ACC112 (cell line): ENCODE measurements at regions not wholly inside any gene's neighbourhood (a gene's known extent, or its start where the extent isn't known, plus 50 kb on each side); places are given as distances from the start of the nearest gene placed in this dataset.
"Not testable (repeated sequence)": the region's sequence is repeated elsewhere in the genome, so short reads cannot be mapped to it uniquely, and the experiment has no call there.

Experiments used
- H2AFZ ChIP-seq: fragments of 200-600 bp; sonication (generic); one replicate; pipeline ENCODE4 v1.6.0; 2017; ENCODE audit warnings: antibody characterized with exemption, low read length; ENCODE audit not compliant: unreplicated experiment
- H3K27ac ChIP-seq: fragments of 200-600 bp; sonication (generic); 2 replicates; pipeline ENCODE4 v1.5.1; 2014; ENCODE audit warnings: low read depth, mild to moderate bottlenecking, antibody characterized with exemption, low read length, moderate library complexity
- H3K27me3 ChIP-seq: fragments of 200-600 bp; sonication (generic); 2 replicates; pipeline ENCODE4 v1.6.1; 2014; ENCODE audit warnings: mild to moderate bottlenecking, antibody characterized with exemption, low read length, moderate library complexity, mixed read lengths; ENCODE audit not compliant: insufficient read depth
- H3K36me3 ChIP-seq: fragments of 200-600 bp; sonication (generic); 2 replicates; pipeline ENCODE4 v1.6.1; 2016; ENCODE audit warnings: mild to moderate bottlenecking, antibody characterized with exemption, low read length, moderate library complexity, mixed read lengths; ENCODE audit not compliant: insufficient read depth
- H3K4me1 ChIP-seq: fragments of 200-600 bp; sonication (generic); one replicate; pipeline ENCODE4 v1.6.1; 2016; ENCODE audit warnings: low read length, mixed read lengths; ENCODE audit not compliant: insufficient read depth, unreplicated experiment, control insufficient read depth
- H3K4me3 ChIP-seq: fragments of 200-600 bp; sonication (generic); 2 replicates; pipeline ENCODE4 v1.5.1; 2014; ENCODE audit warnings: mild to moderate bottlenecking, low read depth, low read length
- H3K79me2 ChIP-seq: fragments of 200-600 bp; sonication (generic); one replicate; pipeline ENCODE4 v1.6.0; 2016; ENCODE audit warnings: low read length; ENCODE audit not compliant: control insufficient read depth, unreplicated experiment, insufficient read depth

DNA sequence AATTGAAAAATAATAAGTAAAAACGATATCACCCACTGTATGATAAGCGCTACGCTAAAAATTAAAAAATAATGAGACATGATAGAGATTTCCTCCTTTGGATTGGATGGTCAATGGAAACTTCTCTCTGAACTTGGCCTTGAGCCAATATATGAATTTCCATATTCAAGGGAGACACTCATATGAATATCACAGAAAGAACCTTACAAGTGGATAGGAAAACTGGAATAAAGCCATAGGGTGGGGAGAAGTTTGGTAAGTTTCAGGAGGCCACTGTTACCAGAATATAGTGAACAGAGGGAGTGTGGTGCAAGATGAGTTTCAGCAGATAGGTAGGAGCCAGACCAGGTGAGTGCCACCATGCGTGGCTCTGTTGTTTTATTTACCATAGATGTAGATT, 147.2 kb downstream of the SEM1 start:
- H3K27ac ChIP-seq = no peak overlapping the region
- no peaks in the 10 kb centered on the region for H3K27me3 ChIP-seq
- H3K79me2 ChIP-seq = no peaks in the 10 kb centered on the region
- H2AFZ ChIP-seq = no peak overlapping the region
- H3K4me3 ChIP-seq = no peak overlapping the region
- no peaks in the 10 kb centered on the region for H3K36me3 ChIP-seq
- H3K4me1 ChIP-seq = peaks cover 3% of the 10 kb centered on the region

DNA sequence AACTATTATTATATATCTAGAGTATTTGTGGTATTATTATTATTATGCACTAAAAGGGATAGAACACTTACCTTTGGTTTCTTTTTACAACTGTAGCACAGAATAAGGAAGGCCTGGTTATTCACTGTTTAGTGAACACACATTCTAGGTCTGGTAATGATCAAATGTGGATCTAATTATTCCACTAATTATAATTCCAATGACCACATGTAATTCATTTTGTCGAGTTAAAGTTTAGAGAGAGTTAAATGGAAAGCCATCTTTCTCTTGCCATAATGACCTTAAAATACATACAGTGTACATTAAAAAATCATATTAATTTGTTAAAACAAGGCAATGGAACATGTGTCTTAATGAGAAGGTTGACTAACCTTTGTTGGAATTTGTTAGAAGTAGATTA, 147.8 kb downstream of the SEM1 start:
- H3K27ac ChIP-seq = no peak overlapping the region
- peaks cover 3% of the 10 kb centered on the region for H3K4me1 ChIP-seq
- H3K4me3 ChIP-seq = no peak overlapping the region
- H2AFZ ChIP-seq = no peak overlapping the region
- H3K79me2 ChIP-seq = no peaks in the 10 kb centered on the region
- H3K36me3 ChIP-seq = no peaks in the 10 kb centered on the region
- no peaks in the 10 kb centered on the region for H3K27me3 ChIP-seq

DNA sequence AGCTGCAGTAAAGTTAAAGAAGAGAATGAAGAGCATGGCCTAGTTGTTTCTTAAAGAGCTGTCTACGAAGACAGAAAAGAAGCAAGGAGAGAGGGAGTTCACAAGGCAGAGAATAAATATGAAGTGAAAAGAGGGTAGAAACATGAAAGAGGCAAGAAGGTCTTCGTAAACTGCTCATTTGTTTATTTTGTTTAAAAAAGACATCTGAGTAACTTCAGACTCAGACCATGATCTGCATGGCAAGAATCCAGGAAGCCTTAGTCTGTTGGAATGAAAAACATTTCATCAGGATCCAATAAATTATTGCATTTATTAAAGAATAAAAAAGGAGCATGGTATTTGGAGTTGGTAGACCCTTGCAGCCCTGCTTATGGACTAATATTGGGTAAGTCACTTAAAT, 151.1 kb downstream of the SEM1 start:
- Histone ChIP-seq H3K4me1 (peaks cover 3% of the 10 kb centered on the region), H3K27me3 (no peaks in the 10 kb centered on the region), H3K79me2 (no peaks in the 10 kb centered on the region), H3K4me3 (no peak overlapping the region), H2AFZ (no peak overlapping the region), H3K27ac (no peak overlapping the region), H3K36me3 (no peaks in the 10 kb centered on the region)

GRCh38 chr7:96558093-96558492, 151.6 kb downstream of the SEM1 start:
- Histone ChIP-seq H3K27me3 (no peaks in the 10 kb centered on the region), H3K4me1 (peaks cover 3% of the 10 kb centered on the region), H2AFZ (no peak overlapping the region), H3K79me2 (no peaks in the 10 kb centered on the region), H3K36me3 (no peaks in the 10 kb centered on the region), H3K4me3 (no peak overlapping the region), H3K27ac (no peak overlapping the region)

GRCh38 chr7:96557598-96557997, 152.0 kb downstream of the SEM1 start:
- not testable (repeated sequence) for H3K4me1 ChIP-seq, H3K27me3 ChIP-seq, H3K79me2 ChIP-seq, H2AFZ ChIP-seq, H3K36me3 ChIP-seq, H3K4me3 ChIP-seq, H3K27ac ChIP-seq

DNA sequence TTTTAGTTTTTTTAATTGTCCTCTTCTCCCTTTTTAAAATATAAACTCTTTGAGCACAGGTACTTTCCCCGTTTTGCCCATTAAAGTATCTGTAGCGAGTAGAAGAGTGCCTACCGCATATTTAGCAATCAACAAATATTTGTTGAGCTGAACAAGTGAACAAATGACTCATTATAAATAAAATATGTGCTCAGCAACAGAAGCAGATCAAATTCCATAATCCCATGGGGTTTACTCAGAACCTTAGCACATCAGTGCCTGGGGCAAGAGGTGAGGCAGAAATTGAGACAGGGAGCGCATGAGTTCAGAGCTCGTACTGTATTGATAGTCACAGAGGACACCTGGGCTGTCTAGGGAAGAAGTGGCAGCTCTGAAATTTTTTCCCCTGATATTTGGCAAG, 161.0 kb downstream of the SEM1 start:
- no peak overlapping the region for H2AFZ ChIP-seq
- no peak overlapping the region for H3K4me3 ChIP-seq
- H3K27ac ChIP-seq = no peak overlapping the region

GRCh38 chr7:96547371-96547811, 162.3 kb downstream of the SEM1 start:
- no peaks in the 10 kb centered on the region for H3K4me1 ChIP-seq
- H3K36me3 ChIP-seq = no peaks in the 10 kb centered on the region
- no peaks in the 10 kb centered on the region; the same call in 1 of the 2 replicates for H3K27me3 ChIP-seq
- H3K4me3 ChIP-seq = no peak overlapping the region
- H3K79me2 ChIP-seq = no peaks in the 10 kb centered on the region
- H2AFZ ChIP-seq = no peak overlapping the region
- no peak overlapping the region for H3K27ac ChIP-seq

More for the DNA sequence above, 161.0 kb downstream of the SEM1 start:
- H3K79me2 ChIP-seq = no peaks in the 10 kb centered on the region
- H3K4me1 ChIP-seq = no peaks in the 10 kb centered on the region
- H3K27me3 ChIP-seq = no peaks in the 10 kb centered on the region; the same call in 1 of the 2 replicates
- H3K36me3 ChIP-seq = no peaks in the 10 kb centered on the region

DNA sequence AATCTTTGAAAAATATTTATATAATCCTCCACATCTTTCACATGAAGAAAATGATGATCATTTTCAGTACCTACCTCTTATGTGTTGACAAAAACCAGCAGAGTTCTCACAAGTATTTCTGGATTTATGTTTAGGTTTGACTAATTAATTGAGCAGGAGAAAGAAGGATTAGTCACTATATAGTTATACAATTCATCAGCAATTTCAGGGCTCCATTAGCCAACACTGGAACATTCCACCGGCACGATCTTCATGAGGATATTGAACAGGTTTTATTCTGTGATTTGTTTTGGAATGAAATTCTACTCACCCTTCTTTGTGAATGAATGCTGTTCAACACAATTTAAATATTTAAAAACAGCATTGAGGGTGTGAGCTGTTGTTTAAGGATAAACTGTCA, 163.2 kb downstream of the SEM1 start:
- no peaks in the 10 kb centered on the region for H3K79me2 ChIP-seq
- H3K27me3 ChIP-seq = no peaks in the 10 kb centered on the region; the same call in 1 of the 2 replicates
- no peak overlapping the region for H3K27ac ChIP-seq
- no peaks in the 10 kb centered on the region for H3K4me1 ChIP-seq
- H3K4me3 ChIP-seq = no peak overlapping the region
- no peak overlapping the region for H2AFZ ChIP-seq
- H3K36me3 ChIP-seq = no peaks in the 10 kb centered on the region

- H3K27me3 ChIP-seq = no peaks in the 10 kb centered on the region
- no peak overlapping the region for H2AFZ ChIP-seq
- no peak overlapping the region for H3K4me3 ChIP-seq
- no peaks in the 10 kb centered on the region for H3K79me2 ChIP-seq
- H3K36me3 ChIP-seq = no peaks in the 10 kb centered on the region
- no peak overlapping the region for H3K27ac ChIP-seq
- H3K4me1 ChIP-seq = no peaks in the 10 kb centered on the region
Observed at GRCh38 chr7:96539471-96539870, 170.2 kb downstream of the SEM1 start.

DNA sequence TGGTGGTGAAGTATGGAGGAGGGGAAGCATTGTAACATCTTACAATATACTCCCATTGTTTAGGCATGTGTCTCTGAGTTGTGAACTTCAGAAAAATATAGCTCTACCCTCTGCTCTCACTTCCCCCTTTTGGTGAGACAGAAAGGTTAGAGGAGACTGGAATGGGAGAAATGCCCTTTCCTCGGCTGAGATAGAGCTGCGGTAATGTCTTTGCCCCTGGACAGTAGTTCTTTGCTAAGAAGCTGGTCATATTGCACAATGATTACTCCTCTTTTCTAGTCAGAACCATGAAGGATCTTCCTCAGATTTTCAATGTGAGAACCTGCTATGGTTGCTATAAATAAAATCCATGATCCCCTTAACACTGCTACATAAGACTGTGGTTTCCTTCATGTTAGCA, 171.0 kb downstream of the SEM1 start:
- Histone ChIP-seq H2AFZ (no peak overlapping the region), H3K4me3 (no peak overlapping the region), H3K27me3 (no peaks in the 10 kb centered on the region), H3K4me1 (no peaks in the 10 kb centered on the region), H3K79me2 (no peaks in the 10 kb centered on the region), H3K27ac (no peak overlapping the region), H3K36me3 (no peaks in the 10 kb centered on the region)

DNA sequence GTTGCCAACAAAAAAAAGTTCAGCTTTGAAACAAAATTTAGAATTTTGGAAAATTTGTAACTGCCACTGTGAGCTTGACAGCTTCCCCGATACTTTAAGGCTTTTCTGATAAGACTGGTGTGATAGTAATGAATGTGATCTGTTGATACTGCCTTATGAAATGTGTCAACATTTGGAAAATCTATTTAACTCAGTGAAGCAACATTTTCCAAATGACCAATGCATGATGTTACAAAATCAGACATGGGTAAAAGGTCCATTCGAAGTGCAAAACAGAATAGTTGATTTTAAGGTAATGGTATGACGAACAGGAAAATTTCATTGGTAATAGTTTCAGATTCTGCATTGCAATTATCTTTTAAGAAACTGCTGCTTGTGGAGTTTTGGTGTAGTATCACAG, 175.4 kb downstream of the SEM1 start:
- H3K27ac ChIP-seq = no peak overlapping the region
- H3K4me3 ChIP-seq = no peak overlapping the region
- H3K36me3 ChIP-seq = no peaks in the 10 kb centered on the region
- H3K27me3 ChIP-seq = no peaks in the 10 kb centered on the region
- H3K4me1 ChIP-seq = no peaks in the 10 kb centered on the region
- no peaks in the 10 kb centered on the region for H3K79me2 ChIP-seq
- H2AFZ ChIP-seq = no peak overlapping the region
